HepG2 (cell line): ENCODE measurements at regions not wholly inside any gene's neighbourhood (a gene's known extent, or its start where the extent isn't known, plus 50 kb on each side); places are given as distances from the start of the nearest gene placed in this dataset.

ENCODE experiments used
- ATAC-seq: fragments of 200-7000 bp; cut with Tn5 transposase; 3 replicates; pipeline ENCODE4 v1.9.1; 2020; ENCODE audit warnings: mild to moderate bottlenecking, moderate library complexity
- BruUV-seq: library from RNA; stranded (reverse); fragments of 400-500 nt; replicated peaks from 2 replicates; lab custom pipeline; 2021; lab: Mats Ljungman, UMichigan
- CTCF ChIA-PET: fragments of 300-600 bp; formaldehyde crosslinking; extraction: SDS; loops from one replicate; lab custom pipeline; 2021; ENCODE audit warnings: low total read pairs, inconsistent platforms, low intra/inter-chr PET ratio; lab: Yijun Ruan, JAX
- POLR2A ChIA-PET: fragments of 350-600 bp; sonication (Branson Sonifier 250); formaldehyde crosslinking; loops from one replicate; lab custom pipeline; 2020; ENCODE audit warnings: antibody characterized with exemption, inconsistent platforms; lab: Yijun Ruan, JAX
- DNase-seq: peaks from one replicate; pipeline ENCODE4 v3.0.0-alpha.2; 2015; ENCODE audit warnings: low spot score
- FAIRE-seq: peaks from 3 replicates; lab custom pipeline; 2011; peaks lifted over from hg19 to GRCh38; lab: Jason Lieb, UNC
- H2AFZ ChIP-seq: one replicate; pipeline ENCODE4 v1.6.1; 2011; ENCODE audit warnings: low read length, inconsistent platforms
- H3K27ac ChIP-seq: fragments of 300-600 bp; 3 replicates; pipeline ENCODE4 v1.8.0; 2011; ENCODE audit warnings: mixed run types, mild to moderate bottlenecking, mixed read lengths, low read length, inconsistent platforms; ENCODE audit not compliant: insufficient read depth; ENCODE audit errors: extremely low read length
- H3K27me3 ChIP-seq, 2 experiments: fragments of 200-600 bp in 1 of 2; 2 replicates in 1 of 2; 3 replicates in 1 of 2; pipeline versions ENCODE4 v1.6.0 to v1.8.0; 2011; ENCODE audit warnings: low read length in 2 of 2, mild to moderate bottlenecking in 2 of 2, moderate library complexity in 2 of 2, inconsistent platforms in 1 of 2; ENCODE audit not compliant: insufficient read depth in 2 of 2, control insufficient read depth in 1 of 2
- H3K36me3 ChIP-seq, 2 experiments: fragments of 200-600 bp in 1 of 2; replicated peaks in 1 of 2; 2 replicates in 1 of 2; 3 replicates in 1 of 2; pipeline versions ENCODE4 v1.5.1 to v1.8.0; 2011; ENCODE audit warnings: low read length in 2 of 2, inconsistent platforms in 1 of 2; ENCODE audit not compliant: insufficient read depth in 2 of 2, control insufficient read depth in 1 of 2
- H3K4me1 ChIP-seq: 2 replicates; pipeline ENCODE4 v1.5.1; 2012; ENCODE audit warnings: low read length, inconsistent platforms; ENCODE audit not compliant: insufficient read depth
- H3K4me2 ChIP-seq: 2 replicates; pipeline ENCODE4 v1.6.0; 2011; ENCODE audit warnings: low read depth, low read length, inconsistent platforms
- H3K4me3 ChIP-seq, 3 experiments: fragments of 200-600 bp in 1 of 3; sonication (generic), shearing (Covaris generic) in 1 of 3; replicated peaks in 1 of 3; 2 replicates each; pipeline ENCODE4 v1.5.1; 2011 to 2016; ENCODE audit warnings: low read length in 3 of 3, inconsistent platforms in 2 of 3, low read depth in 2 of 3, mild to moderate bottlenecking in 2 of 3, control low read depth in 1 of 3, mixed read lengths in 1 of 3; ENCODE audit not compliant: insufficient read depth in 1 of 3
- H3K79me2 ChIP-seq: one replicate; pipeline ENCODE4 v1.6.1; 2011; ENCODE audit warnings: low read length, inconsistent platforms; ENCODE audit not compliant: insufficient read depth
- H3K9ac ChIP-seq: 2 replicates; pipeline ENCODE4 v1.6.0; 2011; ENCODE audit warnings: mild to moderate bottlenecking, low read depth, low read length, inconsistent platforms; ENCODE audit not compliant: insufficient read depth
- H3K9me3 ChIP-seq: 2 replicates; pipeline ENCODE4 v1.5.1; 2012; ENCODE audit warnings: mild to moderate bottlenecking, low read length
- H4K20me1 ChIP-seq: 2 replicates; pipeline ENCODE4 v1.6.0; 2011; ENCODE audit warnings: inconsistent platforms, mild to moderate bottlenecking, low read length, moderate library complexity; ENCODE audit not compliant: insufficient read depth
- AGO2 ChIP-seq: fragments of 200-400 bp; formaldehyde crosslinking; optimal IDR thresholded peaks from 2 replicates; pipeline ENCODE3; 2017; ENCODE audit warnings: mild to moderate bottlenecking, low read depth, low read length, moderate library complexity
- FOXJ3 ChIP-seq: sonication (generic); formaldehyde crosslinking; IDR thresholded peaks from 2 replicates; pipeline ENCODE4 v1.4.0; 2020; ENCODE audit warnings: missing genetic modification reagents, mild to moderate bottlenecking, borderline replicate concordance
- LRRFIP1 ChIP-seq: sonication (generic); formaldehyde crosslinking; conservative IDR thresholded peaks from 2 replicates; pipeline ENCODE4 v1.4.0; 2020; ENCODE audit warnings: missing genetic modification reagents
- MBD4 ChIP-seq: IDR thresholded peaks from 2 replicates; pipeline ENCODE4 v1.6.1; 2012; ENCODE audit warnings: low read length, inconsistent platforms, borderline replicate concordance
- NR2F6 ChIP-seq, 2 experiments: IDR thresholded peaks; 2 replicates each; pipeline ENCODE4 v1.6.1; 2016; ENCODE audit warnings: antibody characterized with exemption in 1 of 2, mild to moderate bottlenecking in 1 of 2
- PHF5A ChIP-seq: IDR thresholded peaks from one replicate; pipeline ENCODE4 v1.6.1; 2018; ENCODE audit warnings: low read depth, missing genetic modification reagents; ENCODE audit not compliant: unreplicated experiment
- SKI ChIP-seq: fragments of 450-650 bp; IDR thresholded peaks from one replicate; pipeline ENCODE4 v1.6.1; 2018; ENCODE audit warnings: mild to moderate bottlenecking; ENCODE audit not compliant: partially characterized antibody
- TCF12 ChIP-seq, 2 experiments: fragments of 450-650 bp in 1 of 2; sonication (generic) in 1 of 2; formaldehyde crosslinking in 1 of 2; IDR thresholded peaks; 2 replicates each; pipeline versions ENCODE4 v1.6.1 to v1.8.0; 2017 to 2022; ENCODE audit warnings: antibody characterized with exemption in 1 of 2, mild to moderate bottlenecking in 1 of 2, missing genetic modification reagents in 1 of 2, moderate library complexity in 1 of 2
- UBTF ChIP-seq: sonication (generic); formaldehyde crosslinking; IDR thresholded peaks from 2 replicates; pipeline ENCODE4 v1.4.0; 2020; ENCODE audit warnings: mild to moderate bottlenecking, missing genetic modification reagents
- ZNF121 ChIP-seq: sonication (generic); formaldehyde crosslinking; IDR thresholded peaks from 2 replicates; pipeline ENCODE4 v1.5.0; 2020; ENCODE audit warnings: mild to moderate bottlenecking, missing genetic modification reagents
- ZNF343 ChIP-seq: sonication (generic); formaldehyde crosslinking; IDR thresholded peaks from 2 replicates; pipeline ENCODE4 v1.4.0; 2020; ENCODE audit warnings: mild to moderate bottlenecking, missing genetic modification reagents
- ZNF44 ChIP-seq: sonication (generic); formaldehyde crosslinking; IDR thresholded peaks from 2 replicates; pipeline ENCODE4 v1.5.1; 2020; ENCODE audit warnings: mild to moderate bottlenecking, missing genetic modification reagents
- ZNF549 ChIP-seq: sonication (generic); formaldehyde crosslinking; IDR thresholded peaks from 2 replicates; pipeline ENCODE4 v1.5.0; 2020; ENCODE audit warnings: missing genetic modification reagents
- WGBS: methylation state at CpG from one replicate; pipeline ENCODE4 v1.1.6; 2017; ENCODE audit warnings: low lambda C conversion rate; 5-methylcytosine and 5-hydroxymethylcytosine counted together
- in situ Hi-C: cut with HindIII; loops from 2 replicates; pipeline ENCODE4 v1.10.0; 2017; ENCODE audit warnings: low pct_unique_long_range_greater_than_20kb; ENCODE audit not compliant: extremely low pct_ligation_motif_present
- intact Hi-C: fragments of 100-400 bp; cut with micrococcal nuclease; formaldehyde crosslinking; loops from one replicate; pipeline ENCODE4 v1.10.0; 2022; ENCODE audit not compliant: unreplicated experiment
- TF ChIP-seq, protein P1 (sequence below): sonication (generic); formaldehyde crosslinking; IDR thresholded peaks from 2 replicates; pipeline ENCODE4 v1.8.1; 2023; ENCODE audit warnings: missing genetic modification reagents, mild to moderate bottlenecking, borderline replicate concordance

GRCh38 chr4:163611182-163611581, 116.7 kb downstream of the TMA16 start:
- TF ChIP-seq LRRFIP1 (CRISPR knock-in tag) (no peak), ZNF549 (CRISPR knock-in tag) (no peak), TCF12 (IDR thresholded peaks at IDR 0.05) (no peak), TCF12 (CRISPR knock-in tag; IDR thresholded peaks at IDR 0.05) (no peak)
- no peaks in the 10 kb centered on the region for H3K4me1 ChIP-seq
- H3K79me2 ChIP-seq, result no peaks in the 10 kb centered on the region
- no peaks in the 10 kb centered on the region for H3K9me3 ChIP-seq
- intact Hi-C loops, result no loop called here
- no peak for ATAC-seq
- ChIA-PET CTCF (no interaction called here), POLR2A (no interaction called here)
- H3K4me3 ChIP-seq, result no peak overlapping the region
- in situ Hi-C loops, result no loop called here
- H2AFZ ChIP-seq, result no peak overlapping the region
- H3K4me2 ChIP-seq, result no peak overlapping the region
- H3K27ac ChIP-seq, result no peak overlapping the region
- 31% methylated on average over 3 of the region's 3 CpGs for WGBS
- H3K27me3 ChIP-seq, result no peaks in the 10 kb centered on the region
- H3K36me3 ChIP-seq, result no peaks in the 10 kb centered on the region
- no peak for FAIRE-seq
- no peaks in the 10 kb centered on the region for H4K20me1 ChIP-seq
- no TSS peak for BruUV-seq
- H3K9ac ChIP-seq, result no peak overlapping the region
- DNase-seq, result no peak

- in situ Hi-C loops (no loop called here), intact Hi-C loops (no loop called here)
- Histone ChIP-seq H3K4me3 (no peak overlapping the region), H4K20me1 (no peaks in the 10 kb centered on the region), H3K9ac (no peak overlapping the region), H3K9me3 (no peaks in the 10 kb centered on the region), H3K4me1 (no peaks in the 10 kb centered on the region), H3K4me2 (no peak overlapping the region), H2AFZ (no peak overlapping the region), H3K36me3 (no peaks in the 10 kb centered on the region), H3K27me3 (no peaks in the 10 kb centered on the region), H3K79me2 (no peaks in the 10 kb centered on the region), H3K27ac (no peak overlapping the region)
- ChIA-PET POLR2A (no interaction called here), CTCF (no interaction called here)
- 0% methylated on average over 2 of the region's 2 CpGs for WGBS
- BruUV-seq, result no TSS peak
- no peak for FAIRE-seq
- no peak for DNase-seq
- ATAC-seq, result no peak
- TF ChIP-seq FOXJ3 (CRISPR knock-in tag) (no peak), NR2F6 (IDR thresholded peaks at IDR 0.05) (no peak), NR2F6 (CRISPR knock-in tag; IDR thresholded peaks at IDR 0.05) (no peak), SKI (no peak), ZNF121 (CRISPR knock-in tag) (no peak), UBTF (CRISPR knock-in tag) (no peak), AGO2 (no peak), MBD4 (no peak), PHF5A (CRISPR knock-in tag) (no peak), ZNF44 (CRISPR knock-in tag) (no peak), ZNF343 (CRISPR knock-in tag) (no peak)
- TF ChIP-seq, protein P1, sequence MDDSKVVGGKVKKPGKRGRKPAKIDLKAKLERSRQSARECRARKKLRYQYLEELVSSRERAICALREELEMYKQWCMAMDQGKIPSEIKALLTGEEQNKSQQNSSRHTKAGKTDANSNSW (CRISPR knock-in tag), result no peak
Observed at GRCh38 chr4:163611784-163612445, 117.4 kb downstream of the TMA16 start.
